ENCODE measurements at regions not wholly inside any gene's neighbourhood (a gene's known extent, or its start where the extent isn't known, plus 50 kb on each side); places are given as distances from the start of the nearest gene placed in this dataset.

GRCh38 chr2:133676392-133677130 lies 108.3 kb upstream of the NCKAP5 start:
- no peak for DNase-seq (ENCODE audit: extremely low spot score)
- POLR2A ChIA-PET: no interaction called here
- TF ChIP-seq ZNF384 (IDR thresholded peaks at IDR 0.05): no peak
- no peak for TF ChIP-seq BHLHE40 (IDR thresholded peaks at IDR 0.05; ENCODE audit: borderline replicate concordance)
- no peak for TF ChIP-seq NFRKB (IDR thresholded peaks at IDR 0.05)
- TF ChIP-seq HDGF (IDR thresholded peaks at IDR 0.05; ENCODE audit: borderline replicate concordance): no peak
- CTCF ChIA-PET: no interaction called here

GRCh38 chr2:133680343-133681049 lies 112.2 kb upstream of the NCKAP5 start:
- TF ChIP-seq FOXA1 (IDR thresholded peaks at IDR 0.05) (no peak), FOXK2 (IDR thresholded peaks at IDR 0.05) (no peak), ZNF384 (IDR thresholded peaks at IDR 0.05) (no peak), LEF1 (IDR thresholded peaks at IDR 0.05; ENCODE audit: borderline replicate concordance) (no peak), NFRKB (IDR thresholded peaks at IDR 0.05) (no peak), ELF4 (IDR thresholded peaks at IDR 0.05) (no peak)
- POLR2A ChIA-PET: no interaction called here
- CTCF ChIA-PET: interaction anchor here (0.7 to 1.2 kb wide), 2 partner anchors 11 to 27 kb away, joined by 3 read pairs; no protein-coding TSS in a partner anchor
- no peak for DNase-seq (ENCODE audit: extremely low spot score)

GRCh38 chr2:133682347-133682746 lies 114.1 kb upstream of the NCKAP5 start:
- TF ChIP-seq BHLHE40 (IDR thresholded peaks at IDR 0.05; ENCODE audit: borderline replicate concordance) (no peak), PKNOX1 (IDR thresholded peaks at IDR 0.05) (no peak), ELF4 (IDR thresholded peaks at IDR 0.05) (no peak), FOXM1 (IDR thresholded peaks at IDR 0.05; ENCODE audit: borderline replicate concordance) (no peak), SUZ12 (IDR thresholded peaks at IDR 0.05) (no peak), CTBP1 (IDR thresholded peaks at IDR 0.05; ENCODE audit: borderline replicate concordance) (no peak), FOXK2 (IDR thresholded peaks at IDR 0.05) (no peak), SP1 (IDR thresholded peaks at IDR 0.05) (no peak), TARDBP (IDR thresholded peaks at IDR 0.05) (no peak), NFRKB (IDR thresholded peaks at IDR 0.05) (no peak), LEF1 (IDR thresholded peaks at IDR 0.05; ENCODE audit: borderline replicate concordance) (no peak), ZNF384 (IDR thresholded peaks at IDR 0.05) (no peak)
- ChIA-PET CTCF (no interaction called here), POLR2A (no interaction called here)
- no peak for DNase-seq (ENCODE audit: extremely low spot score)

DNA sequence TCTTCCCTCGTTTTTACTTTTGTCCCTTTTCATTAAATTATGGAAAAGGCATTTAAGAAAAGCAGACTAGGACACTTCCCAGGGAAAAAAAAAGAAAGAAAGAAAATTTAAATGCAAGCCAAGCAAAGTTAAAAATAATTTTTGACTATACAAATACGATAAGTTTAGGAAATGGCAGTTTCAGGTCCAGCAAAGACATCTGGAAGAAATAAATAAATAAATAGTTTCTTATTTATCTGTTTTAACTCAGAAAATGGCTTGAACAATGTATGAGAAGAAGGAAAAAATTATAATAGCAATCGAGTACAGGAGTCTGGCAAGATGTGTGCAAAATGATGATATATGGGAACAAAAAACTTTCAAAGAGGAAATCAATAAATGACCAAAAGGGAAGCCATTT lies 114.6 kb upstream of the NCKAP5 start:
- CTCF ChIA-PET: no interaction called here
- no peak for TF ChIP-seq FOXK2 (IDR thresholded peaks at IDR 0.05)
- TF ChIP-seq ZNF384 (IDR thresholded peaks at IDR 0.05): no peak
- no peak for TF ChIP-seq CTBP1 (IDR thresholded peaks at IDR 0.05; ENCODE audit: borderline replicate concordance)
- no peak for TF ChIP-seq FOXA1 (IDR thresholded peaks at IDR 0.05)
- TF ChIP-seq SP1 (IDR thresholded peaks at IDR 0.05): no peak
- TF ChIP-seq HDGF (IDR thresholded peaks at IDR 0.05; ENCODE audit: borderline replicate concordance): no peak
- no peak for TF ChIP-seq SUZ12 (IDR thresholded peaks at IDR 0.05)
- no peak for TF ChIP-seq ARNT (IDR thresholded peaks at IDR 0.05)
- TF ChIP-seq L3MBTL2 (conservative IDR thresholded peaks at IDR 0.05): no peak
- TF ChIP-seq TARDBP (IDR thresholded peaks at IDR 0.05): no peak
- no peak for TF ChIP-seq ELF4 (IDR thresholded peaks at IDR 0.05)
- no peak for TF ChIP-seq FOXM1 (IDR thresholded peaks at IDR 0.05; ENCODE audit: borderline replicate concordance)
- POLR2A ChIA-PET: no interaction called here
- no peak for DNase-seq (ENCODE audit: extremely low spot score)

GRCh38 chr2:133685636-133686215 lies 117.5 kb upstream of the NCKAP5 start:
- ChIA-PET POLR2A (no interaction called here), CTCF (no interaction called here)
- no peak for DNase-seq (ENCODE audit: extremely low spot score)
- TF ChIP-seq BHLHE40 (IDR thresholded peaks at IDR 0.05; ENCODE audit: borderline replicate concordance) (no peak), ZNF384 (IDR thresholded peaks at IDR 0.05) (no peak), ARNT (IDR thresholded peaks at IDR 0.05) (no peak), FOXK2 (IDR thresholded peaks at IDR 0.05) (no peak), FOXA1 (IDR thresholded peaks at IDR 0.05) (no peak), L3MBTL2 (conservative IDR thresholded peaks at IDR 0.05) (no peak), FOXM1 (IDR thresholded peaks at IDR 0.05; ENCODE audit: borderline replicate concordance) (no peak), LEF1 (IDR thresholded peaks at IDR 0.05; ENCODE audit: borderline replicate concordance) (no peak), TARDBP (IDR thresholded peaks at IDR 0.05) (no peak), SUZ12 (IDR thresholded peaks at IDR 0.05) (no peak), CTBP1 (IDR thresholded peaks at IDR 0.05; ENCODE audit: borderline replicate concordance) (no peak), NFRKB (IDR thresholded peaks at IDR 0.05) (no peak), ELF4 (IDR thresholded peaks at IDR 0.05) (no peak), HDGF (IDR thresholded peaks at IDR 0.05; ENCODE audit: borderline replicate concordance) (no peak), SP1 (IDR thresholded peaks at IDR 0.05) (no peak), PKNOX1 (IDR thresholded peaks at IDR 0.05) (no peak)

DNA sequence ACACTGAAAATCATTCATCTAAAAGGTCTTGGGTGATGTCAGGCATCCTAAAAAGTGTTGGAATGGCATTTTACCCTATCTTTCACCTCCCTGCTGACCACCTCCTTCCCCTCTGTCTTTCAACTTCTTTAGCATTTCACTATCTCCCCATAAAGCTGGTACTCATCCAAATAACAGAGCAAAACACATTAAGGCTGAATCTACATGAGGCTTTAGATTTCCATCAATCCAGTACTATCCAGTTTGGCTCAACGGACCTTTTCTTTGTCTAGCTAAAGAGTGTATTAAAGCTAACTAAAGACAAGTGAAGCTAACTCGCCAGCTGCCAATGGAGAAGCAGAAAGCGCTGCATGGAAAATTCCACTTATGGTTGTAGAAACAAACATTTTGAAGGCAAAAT lies 122.5 kb upstream of the NCKAP5 start:
- TF ChIP-seq ZNF384 (IDR thresholded peaks at IDR 0.05): no peak
- TF ChIP-seq FOXA1 (IDR thresholded peaks at IDR 0.05): no peak
- no peak for TF ChIP-seq ARNT (IDR thresholded peaks at IDR 0.05)
- no peak for TF ChIP-seq LEF1 (IDR thresholded peaks at IDR 0.05; ENCODE audit: borderline replicate concordance)
- TF ChIP-seq L3MBTL2 (conservative IDR thresholded peaks at IDR 0.05): no peak
- no peak for TF ChIP-seq FOXM1 (IDR thresholded peaks at IDR 0.05; ENCODE audit: borderline replicate concordance)
- no peak for TF ChIP-seq SUZ12 (IDR thresholded peaks at IDR 0.05)
- no peak for TF ChIP-seq HDGF (IDR thresholded peaks at IDR 0.05; ENCODE audit: borderline replicate concordance)
- TF ChIP-seq TARDBP (IDR thresholded peaks at IDR 0.05): no peak
- TF ChIP-seq FOXK2 (IDR thresholded peaks at IDR 0.05): no peak
- ChIA-PET POLR2A (no interaction called here), CTCF (no interaction called here)
- no peak for DNase-seq (ENCODE audit: extremely low spot score)
